NCI-H1092 (cell line): ENCODE measurements at regions not wholly inside any gene's neighbourhood (a gene's known extent, or its start where the extent isn't known, plus 50 kb on each side); places are given as distances from the start of the nearest gene placed in this dataset.

Experiments
- DNase-seq: peaks from one replicate; lab custom pipeline; 2025; lab: John Stamatoyannopoulos, UW

DNA sequence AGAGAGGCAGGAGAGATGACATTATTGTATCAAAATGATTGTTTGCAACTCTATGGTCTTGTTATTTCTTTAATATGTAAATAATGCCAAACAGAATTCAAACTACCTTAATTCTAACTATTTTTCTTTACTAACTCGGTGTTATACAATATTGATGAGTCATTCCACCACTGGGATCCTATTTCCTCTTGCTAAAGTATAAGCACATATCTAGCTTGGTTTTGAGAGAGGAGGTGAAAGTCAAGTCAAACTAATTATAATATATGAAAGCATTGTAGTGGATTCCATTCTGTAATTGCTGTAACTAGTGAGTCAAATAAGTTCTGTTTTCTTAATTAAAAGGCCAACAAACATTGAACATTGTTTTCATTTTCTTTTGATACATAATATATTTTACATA is 837.6 kb downstream of the PDHA2 start:
- DNase-seq = no peak

GRCh38 chr4:96681218-96681617 is 841.3 kb downstream of the PDHA2 start:
- no peak for DNase-seq

DNA sequence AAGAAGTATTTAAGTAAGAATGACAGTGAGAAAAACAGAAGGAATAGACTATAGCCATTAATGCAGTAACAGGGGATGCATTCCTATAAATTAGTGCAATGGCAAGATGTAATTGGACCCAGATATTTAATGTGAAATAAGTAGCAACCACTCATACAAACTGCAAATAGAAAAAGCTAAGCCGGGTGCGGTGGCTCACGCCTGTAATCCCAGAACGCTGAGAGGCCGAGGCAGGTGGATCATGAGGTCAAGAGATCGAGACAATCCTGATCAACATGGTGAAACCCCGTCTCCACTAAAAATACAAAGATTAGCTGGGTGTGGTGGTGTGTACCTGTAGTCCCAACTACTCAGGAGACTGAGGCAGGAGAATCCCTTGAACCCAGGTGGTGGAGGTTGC is 845.8 kb downstream of the PDHA2 start:
- no peak for DNase-seq

- no peak for DNase-seq
These were observed 851.6 kb downstream of the PDHA2 start for GRCh38 chr4:96691521-96691920.

DNA sequence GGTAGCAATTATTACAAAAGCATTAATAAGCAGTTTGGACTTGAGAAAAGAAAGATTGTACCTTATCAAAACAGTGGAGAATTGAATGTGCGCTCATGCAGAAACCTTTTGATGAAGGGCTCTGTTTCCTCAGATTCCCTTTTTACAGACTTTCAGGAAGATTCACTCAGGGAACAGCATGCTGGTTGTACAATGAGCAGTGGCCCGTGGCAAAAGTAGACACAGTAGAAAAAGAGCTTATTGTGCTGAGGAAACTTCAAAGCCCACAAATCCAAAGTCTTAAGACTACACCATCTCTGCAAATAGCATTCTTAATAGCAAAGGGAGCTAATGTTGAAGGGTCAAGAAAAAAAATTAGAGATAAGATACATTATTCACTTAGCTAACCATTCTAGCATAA is 858.9 kb downstream of the PDHA2 start:
- DNase-seq = no peak

DNA sequence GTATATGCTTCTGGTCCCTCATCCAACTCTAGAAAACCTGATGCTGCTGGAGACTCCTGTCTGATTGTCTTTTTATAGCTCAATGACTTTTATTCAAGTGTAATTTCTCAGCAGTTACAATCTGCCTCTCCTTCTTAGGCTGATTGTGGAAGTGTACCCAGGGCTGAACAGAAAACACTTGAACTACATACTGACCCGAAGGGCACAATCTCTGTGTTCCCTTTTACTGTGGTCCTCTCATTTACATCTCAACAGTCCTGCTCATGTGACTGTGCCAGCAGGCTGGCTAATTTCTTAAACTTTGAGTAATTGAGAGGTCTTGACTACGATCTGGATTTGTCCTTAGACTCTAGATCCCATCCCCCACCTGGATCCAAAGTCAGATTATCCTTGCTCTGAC is 863.4 kb downstream of the PDHA2 start:
- no peak for DNase-seq

GRCh38 chr4:96708766-96709165 is 868.9 kb downstream of the PDHA2 start:
- DNase-seq = no peak

DNA sequence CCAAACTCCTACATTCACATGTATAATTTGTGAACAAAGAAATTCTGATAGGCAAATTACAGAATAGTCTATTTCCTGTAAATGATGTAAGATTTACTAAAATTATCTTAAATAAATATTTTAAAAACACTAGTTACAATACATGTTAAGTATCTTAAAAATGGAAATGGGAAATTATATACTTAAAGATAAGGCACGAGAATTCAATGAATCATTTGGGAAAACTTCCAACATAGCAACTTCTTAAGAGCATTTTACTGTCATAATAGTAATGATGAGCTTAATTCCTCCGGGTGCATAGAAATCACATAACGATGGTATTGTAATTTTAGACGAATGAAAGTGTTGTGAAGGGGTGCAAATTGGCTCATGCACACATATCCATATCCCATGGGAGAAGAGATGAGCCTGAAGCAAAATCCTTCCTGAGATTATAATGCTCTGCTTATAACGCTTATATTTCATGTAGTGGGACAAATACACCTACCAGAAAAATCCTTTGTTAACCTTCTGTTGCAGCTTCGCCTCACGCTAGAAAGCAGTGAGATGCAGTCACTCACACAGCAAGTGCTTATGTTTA is 873.5 kb downstream of the PDHA2 start:
- no peak for DNase-seq

GRCh38 chr4:96729641-96730040 is 889.7 kb downstream of the PDHA2 start:
- no peak for DNase-seq

GRCh38 chr4:96730432-96730831 is 890.5 kb downstream of the PDHA2 start:
- no peak for DNase-seq

- no peak for DNase-seq
These were observed 896.5 kb downstream of the PDHA2 start for GRCh38 chr4:96736352-96736889.

DNA sequence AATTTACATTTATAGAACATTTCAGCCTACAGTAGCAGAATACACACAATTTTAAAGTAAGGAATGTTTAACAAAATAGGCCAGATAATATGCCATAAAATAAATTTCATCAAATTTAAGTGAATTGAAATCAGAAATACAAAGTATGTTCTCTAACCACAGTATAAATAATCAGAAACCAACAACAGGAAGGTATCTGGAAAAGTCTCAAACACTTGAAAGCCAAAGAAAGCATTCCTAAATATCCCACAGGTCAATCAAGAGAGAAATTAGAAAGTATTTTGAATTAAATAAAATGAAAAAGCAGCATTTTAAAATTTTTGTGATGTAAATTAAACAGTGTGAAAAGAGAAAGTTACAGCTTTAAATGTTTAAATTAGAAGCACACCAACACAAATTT is 899.2 kb downstream of the PDHA2 start:
- DNase-seq = no peak

DNA sequence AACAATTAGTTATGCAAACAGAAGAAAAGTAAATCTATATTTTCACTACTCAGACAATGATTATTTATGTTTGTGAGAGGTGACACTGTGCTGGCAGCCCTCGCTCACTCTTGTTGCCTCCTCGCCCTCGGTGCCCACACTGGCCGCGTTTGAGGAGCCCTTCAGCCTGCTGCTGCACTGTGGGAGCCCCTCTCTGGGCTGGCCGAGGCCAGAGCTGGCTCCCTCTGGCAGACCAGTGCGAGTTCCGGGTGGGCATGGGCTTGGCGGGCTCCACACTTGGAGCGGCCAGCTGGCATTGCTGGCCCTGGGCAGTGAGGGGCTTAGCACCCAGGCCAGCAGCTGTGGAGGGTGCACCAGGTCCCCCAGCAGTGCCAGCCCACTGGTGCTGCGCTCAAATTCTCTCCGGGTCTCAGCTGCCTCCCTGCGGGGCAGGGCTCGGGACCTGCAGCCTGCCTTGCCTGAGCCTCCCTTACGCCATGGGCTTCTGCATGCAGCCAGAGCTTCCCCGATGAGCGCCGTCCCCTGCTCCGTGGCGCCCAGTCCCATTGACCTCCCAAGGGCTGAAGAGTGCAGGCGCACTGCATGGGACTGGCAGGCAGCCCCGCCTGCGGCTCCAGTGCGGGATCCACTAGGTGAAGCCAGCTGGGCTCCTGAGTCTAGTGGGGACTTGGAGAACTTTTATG is 902.6 kb downstream of the PDHA2 start:
- DNase-seq = no peak

DNA sequence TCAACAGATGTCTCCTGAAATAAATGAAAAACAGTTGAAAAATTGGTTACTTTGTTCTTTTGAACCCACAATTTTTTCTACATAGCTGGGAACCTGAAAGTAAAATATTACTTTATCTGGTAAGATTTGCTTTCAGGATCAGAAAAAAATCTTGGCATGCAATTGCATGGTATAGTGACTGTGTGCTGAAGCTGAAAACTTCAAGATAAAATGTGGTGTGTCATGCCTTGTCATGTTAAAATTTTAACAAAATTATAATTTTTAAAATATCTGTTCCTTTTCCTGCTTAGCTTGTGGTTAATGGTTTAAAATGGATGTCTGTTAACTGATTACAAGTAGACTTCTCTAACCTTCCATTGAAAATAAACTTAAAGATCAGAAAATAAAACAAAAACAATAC is 904.8 kb downstream of the PDHA2 start:
- DNase-seq = no peak

DNA sequence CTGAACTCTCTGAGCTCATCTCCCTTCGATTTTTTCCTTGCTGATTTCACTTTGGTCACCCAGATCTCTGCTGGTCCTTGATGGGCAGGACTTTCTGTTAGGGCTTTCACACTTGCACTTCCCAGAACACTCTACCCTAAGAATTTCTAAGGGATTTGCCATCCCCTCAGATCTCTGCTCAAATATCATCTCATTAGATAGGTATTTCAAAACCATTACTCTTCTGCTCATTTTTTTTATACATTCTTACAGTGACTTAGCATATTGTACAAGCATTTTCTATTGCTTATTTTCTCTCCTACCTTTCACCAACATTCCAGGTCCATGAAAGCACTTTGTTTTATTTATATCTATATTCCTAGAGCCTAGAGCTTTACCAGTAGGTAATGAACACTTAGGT is 913.3 kb downstream of the PDHA2 start:
- no peak for DNase-seq

GRCh38 chr4:96755569-96756484 is 915.9 kb downstream of the PDHA2 start:
- DNase-seq = no peak

DNA sequence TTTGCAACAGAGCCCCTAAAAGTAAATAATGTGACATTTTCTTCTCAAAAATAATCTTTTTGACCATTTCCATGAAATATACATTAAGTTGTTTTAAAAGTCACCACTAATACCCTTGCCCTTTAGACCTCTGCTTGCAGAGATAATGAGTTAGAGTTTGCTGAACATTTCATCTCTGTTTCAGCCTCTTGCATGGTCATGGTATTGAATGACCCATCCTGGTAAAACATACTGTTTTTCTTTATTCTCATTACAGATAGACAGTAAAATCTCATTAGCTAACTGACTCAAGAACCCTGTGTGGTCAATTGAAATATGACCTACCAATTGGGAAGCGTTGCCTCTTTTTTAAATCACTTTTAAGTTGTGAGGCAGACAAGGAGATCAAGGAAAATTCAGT is 916.7 kb downstream of the PDHA2 start:
- DNase-seq = no peak

- DNase-seq = no peak
These were observed 923.7 kb downstream of the PDHA2 start for GRCh38 chr4:96763546-96763945.

DNA sequence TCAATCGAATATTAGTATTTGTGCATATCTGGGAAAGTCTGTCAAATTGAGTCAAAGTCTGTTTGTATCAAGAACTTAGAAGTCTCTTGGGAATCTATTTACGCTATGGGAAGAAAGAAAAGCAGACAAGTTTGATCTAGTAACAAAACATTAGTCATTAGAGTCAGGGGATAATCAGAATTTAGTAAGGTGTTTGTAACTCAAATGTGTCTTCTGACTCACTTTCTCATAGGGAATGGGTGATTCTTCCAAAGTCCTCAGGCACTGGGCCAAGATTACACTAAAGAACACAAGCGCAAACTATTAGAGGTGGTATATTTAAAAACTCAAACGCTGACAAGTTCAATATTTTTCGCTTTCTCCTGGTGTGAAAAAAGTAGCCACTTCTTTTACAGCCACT is 926.5 kb downstream of the PDHA2 start:
- no peak for DNase-seq

- DNase-seq = no peak
These were observed 928.1 kb downstream of the PDHA2 start for GRCh38 chr4:96767815-96768480.

DNA sequence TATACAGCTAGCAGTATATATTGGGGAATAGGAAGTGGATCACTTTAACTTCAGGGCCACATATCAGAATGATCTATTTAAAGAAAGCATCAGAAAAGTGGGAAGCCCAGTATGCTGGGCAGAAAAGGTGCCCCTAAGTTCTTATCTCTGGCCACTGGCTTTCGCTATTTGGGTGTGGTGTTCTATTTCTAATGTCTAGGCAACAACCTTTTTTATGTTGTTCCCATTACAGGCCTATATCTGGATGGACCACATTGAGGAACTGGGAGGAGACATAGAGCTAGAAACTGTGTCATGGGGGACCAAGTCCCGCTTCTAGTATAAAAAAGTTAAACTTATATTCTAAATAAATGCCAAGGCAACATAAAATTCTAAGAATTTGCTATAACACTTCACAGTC is 935.6 kb downstream of the PDHA2 start:
- DNase-seq = no peak

GRCh38 chr4:96776920-96777527 is 937.1 kb downstream of the PDHA2 start:
- no peak for DNase-seq
